ENCODE measurements at regions not wholly inside any gene's neighbourhood (a gene's known extent, or its start where the extent isn't known, plus 50 kb on each side); places are given as distances from the start of the nearest gene placed in this dataset.

DNA sequence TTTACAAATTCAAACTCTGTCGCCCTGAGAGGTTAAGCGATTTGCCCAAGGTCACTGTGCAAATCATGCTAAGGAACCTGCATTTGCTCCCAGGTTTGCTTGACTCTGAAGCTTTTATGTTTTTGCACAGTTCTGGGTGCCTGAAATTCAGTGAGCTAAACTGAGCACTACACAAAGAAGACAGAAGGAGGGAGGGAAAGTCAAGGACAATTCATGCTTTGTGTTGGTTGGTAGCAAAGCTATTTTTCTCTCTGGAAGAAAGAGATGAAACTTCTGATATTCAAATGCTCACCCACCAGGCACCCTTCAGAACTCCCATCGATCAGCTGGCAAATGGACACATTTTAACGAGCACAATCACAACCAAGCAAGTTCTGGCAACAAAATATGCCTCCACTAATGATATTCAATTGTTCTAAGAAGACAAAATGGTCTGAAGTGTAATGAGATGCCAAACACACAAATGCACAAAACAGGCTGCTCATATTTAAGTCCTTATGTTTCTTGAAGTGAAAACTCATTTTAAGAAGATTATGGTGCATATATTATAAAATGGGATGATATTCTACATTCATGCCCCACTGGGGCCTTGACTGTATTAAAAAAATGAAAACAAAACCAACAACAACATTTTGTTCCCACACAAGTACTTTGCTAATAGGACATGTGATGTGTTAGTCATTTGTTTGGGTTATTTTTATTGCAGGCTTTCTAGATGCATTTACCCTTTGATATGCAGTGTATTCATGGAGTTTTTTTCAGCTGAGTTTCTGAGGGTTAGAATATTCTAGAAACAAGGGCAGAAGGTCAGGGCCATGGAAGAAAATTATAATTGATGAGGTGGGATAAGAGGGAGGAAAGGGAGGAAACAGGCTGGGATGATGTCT lies 445.6 kb upstream of the CELF4 start:
- dilution Hi-C loops (cut with MboI; ENCODE audit: extremely low pct_ligation_motif_present, low sequenced_read_pairs) (no loop called here), intact Hi-C loops (cut with micrococcal nuclease) (no loop called here)
- peaks cover 2% of the 10 kb centered on the region for H3K9me3 ChIP-seq (replicated peaks; ENCODE audit: control insufficient read depth, insufficient read depth, low read length)
- no peaks in the 10 kb centered on the region for H3K4me1 ChIP-seq (ENCODE audit: control insufficient read depth, extremely low read depth, insufficient read depth, low read length)
- H3K4me3 ChIP-seq (replicated peaks in 1 of 3; ENCODE audit: insufficient read depth in 1 of 3, low read depth in 1 of 3, low read length in 3 of 3), result no peak overlapping the region
- no peaks in the 10 kb centered on the region for H4K20me1 ChIP-seq (replicated peaks; ENCODE audit: control insufficient read depth, extremely low read depth, insufficient read depth, low read length)
- H3K36me3 ChIP-seq (ENCODE audit: control insufficient read depth in 2 of 2, extremely low read depth in 1 of 2, insufficient read depth in 2 of 2, low read length in 2 of 2), result no peaks in the 10 kb centered on the region
- FAIRE-seq (no peak), DNase-seq (ENCODE audit: low read depth, low spot score) (no peak)
- H3K79me2 ChIP-seq (ENCODE audit: control insufficient read depth, insufficient read depth, low read length), result no peaks in the 10 kb centered on the region
- H3K9me1 ChIP-seq (replicated peaks; ENCODE audit: control insufficient read depth, extremely low read depth, insufficient read depth, low read length), result no peaks in the 10 kb centered on the region
- H3K27ac ChIP-seq (ENCODE audit: insufficient read depth, low read depth, low read length), result no peak overlapping the region
- H3K4me2 ChIP-seq (ENCODE audit: insufficient read depth, low read length), result no peak overlapping the region
- POLR2A ChIA-PET, result no interaction called here
- H3K27me3 ChIP-seq (ENCODE audit: control insufficient read depth in 2 of 2, insufficient read depth in 2 of 2, low read length in 2 of 2), result no peaks in the 10 kb centered on the region
- CTCF ChIA-PET, result no interaction called here
- TF ChIP-seq POLR2A (IDR thresholded peaks at IDR 0.05; ENCODE audit: low read depth, low read length), result no peak
- no TSS peak for BruUV-seq (replicated peaks)
- H3K9ac ChIP-seq (replicated peaks; ENCODE audit: extremely low read depth, insufficient read depth, low read length), result no peak overlapping the region
- H2AFZ ChIP-seq (ENCODE audit: low read depth, low read length), result no peak overlapping the region

GRCh38 chr18:38010037-38010436 lies 444.4 kb upstream of the CELF4 start:
- ChIA-PET POLR2A (no interaction called here), CTCF (no interaction called here)
- no peak for FAIRE-seq
- H3K9me1 ChIP-seq (replicated peaks; ENCODE audit: control insufficient read depth, extremely low read depth, insufficient read depth, low read length), result no peaks in the 10 kb centered on the region
- no peak for DNase-seq (ENCODE audit: low read depth, low spot score)
- BruUV-seq (replicated peaks), result no TSS peak
- H3K27me3 ChIP-seq (ENCODE audit: control insufficient read depth in 2 of 2, insufficient read depth in 2 of 2, low read length in 2 of 2), result no peaks in the 10 kb centered on the region
- dilution Hi-C loops (cut with MboI; ENCODE audit: extremely low pct_ligation_motif_present, low sequenced_read_pairs) (no loop called here), intact Hi-C loops (cut with micrococcal nuclease) (no loop called here)
- H3K4me1 ChIP-seq (ENCODE audit: control insufficient read depth, extremely low read depth, insufficient read depth, low read length), result no peaks in the 10 kb centered on the region
- H3K9me3 ChIP-seq (replicated peaks; ENCODE audit: control insufficient read depth, insufficient read depth, low read length), result peaks cover 2% of the 10 kb centered on the region
- no peak overlapping the region for H3K4me2 ChIP-seq (ENCODE audit: insufficient read depth, low read length)
- no peak for TF ChIP-seq EZH2 (IDR thresholded peaks at IDR 0.05; ENCODE audit: borderline replicate concordance, low read depth, low read length, severe bottlenecking)
- TF ChIP-seq, protein P1, sequence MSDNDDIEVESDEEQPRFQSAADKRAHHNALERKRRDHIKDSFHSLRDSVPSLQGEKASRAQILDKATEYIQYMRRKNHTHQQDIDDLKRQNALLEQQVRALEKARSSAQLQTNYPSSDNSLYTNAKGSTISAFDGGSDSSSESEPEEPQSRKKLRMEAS (IDR thresholded peaks at IDR 0.05; ENCODE audit: insufficient read depth, insufficient read length), result no peak
- no peak for TF ChIP-seq MYC (IDR thresholded peaks at IDR 0.05; ENCODE audit: low read depth, low read length)
- TF ChIP-seq POLR2A (IDR thresholded peaks at IDR 0.05; ENCODE audit: low read depth, low read length), result no peak
- TF ChIP-seq GATA2 (IDR thresholded peaks at IDR 0.05; ENCODE audit: insufficient read depth, insufficient read length, low read depth, low read length), result no peak
- TF ChIP-seq POLR2AphosphoS5 (IDR thresholded peaks at IDR 0.05; ENCODE audit: insufficient read depth, low read depth, low read length), result no peak
- TF ChIP-seq FOS (IDR thresholded peaks at IDR 0.05; ENCODE audit: borderline replicate concordance, insufficient read depth, low read length), result no peak
- no peak for TF ChIP-seq JUN (IDR thresholded peaks at IDR 0.05; ENCODE audit: borderline replicate concordance, insufficient read depth, insufficient read length, low read depth)
- TF ChIP-seq CTCF (IDR thresholded peaks at IDR 0.05; ENCODE audit: extremely low read depth in 1 of 2, insufficient read depth in 1 of 2, low read depth in 1 of 2, low read length in 2 of 2), result no peak
- H3K36me3 ChIP-seq (ENCODE audit: control insufficient read depth in 2 of 2, extremely low read depth in 1 of 2, insufficient read depth in 2 of 2, low read length in 2 of 2), result no peaks in the 10 kb centered on the region
- H3K4me3 ChIP-seq (replicated peaks in 1 of 3; ENCODE audit: insufficient read depth in 1 of 3, low read depth in 1 of 3, low read length in 3 of 3), result no peak overlapping the region
- no peaks in the 10 kb centered on the region for H4K20me1 ChIP-seq (replicated peaks; ENCODE audit: control insufficient read depth, extremely low read depth, insufficient read depth, low read length)
- H3K79me2 ChIP-seq (ENCODE audit: control insufficient read depth, insufficient read depth, low read length), result no peaks in the 10 kb centered on the region
- H2AFZ ChIP-seq (ENCODE audit: low read depth, low read length), result no peak overlapping the region
- no peak overlapping the region for H3K27ac ChIP-seq (ENCODE audit: insufficient read depth, low read depth, low read length)
- H3K9ac ChIP-seq (replicated peaks; ENCODE audit: extremely low read depth, insufficient read depth, low read length), result no peak overlapping the region

Data from endothelial cell of umbilical vein (primary cell).